Mesothelial cell of epicardium (in vitro differentiated cells): ENCODE measurements at regions not wholly inside any gene's neighbourhood (a gene's known extent, or its start where the extent isn't known, plus 50 kb on each side); places are given as distances from the start of the nearest gene placed in this dataset.

Experiments
- DNase-seq, 2 experiments: peaks; one replicate each; pipeline ENCODE4 v3.0.0; 2021; ENCODE audit warnings: low spot score in 2 of 2; ENCODE audit not compliant: unreplicated experiment in 2 of 2
- H3K27ac Mint-ChIP-seq: 2 replicates; pipeline ENCODE4 v1.8.0; 2021; ENCODE audit warnings: mixed read lengths
- H3K27me3 Mint-ChIP-seq: 2 replicates; pipeline ENCODE4 v1.8.0; 2021; ENCODE audit warnings: low read depth, mixed read lengths
- H3K36me3 Mint-ChIP-seq: 2 replicates; pipeline ENCODE4 v1.8.0; 2021; ENCODE audit warnings: mixed read lengths
- H3K4me1 Mint-ChIP-seq: 2 replicates; pipeline ENCODE4 v1.8.0; 2021; ENCODE audit warnings: mixed read lengths
- H3K4me3 Mint-ChIP-seq: 2 replicates; pipeline ENCODE4 v1.8.0; 2021; ENCODE audit warnings: mild to moderate bottlenecking, moderate library complexity, mixed read lengths
- H3K9me3 Mint-ChIP-seq: 2 replicates; pipeline ENCODE4 v1.8.0; 2021; ENCODE audit warnings: mixed read lengths
- CTCF ChIP-seq: fragments of 200-600 bp; sonication (generic); IDR thresholded peaks from one replicate; pipeline ENCODE4 v1.5.0; 2021; ENCODE audit warnings: antibody characterized with exemption; ENCODE audit not compliant: unreplicated experiment

DNA sequence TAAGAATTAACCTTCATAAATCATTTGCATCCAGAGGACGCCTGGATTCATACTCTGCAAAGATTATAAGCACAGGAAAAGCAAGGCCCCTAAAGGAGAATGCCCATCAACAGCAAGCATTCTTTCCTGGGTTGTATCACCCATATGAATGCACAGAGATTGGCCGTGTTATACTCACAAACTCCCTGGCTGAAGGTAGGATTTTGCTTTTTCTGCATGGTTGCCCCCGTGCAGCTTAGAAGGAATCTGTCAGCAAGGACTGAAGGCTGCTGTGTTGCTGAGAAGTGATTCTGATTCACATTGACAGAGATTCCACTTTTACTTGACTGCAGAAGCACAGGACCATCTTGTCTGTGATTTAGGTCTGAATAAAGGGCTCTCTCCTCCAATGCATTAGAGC, 283.0 kb downstream of the LRRIQ3 start:
- no peak for TF ChIP-seq CTCF
- H3K9me3 Mint-ChIP-seq: peaks cover 12% of the 10 kb centered on the region
- H3K27ac Mint-ChIP-seq: no peak overlapping the region
- no peaks in the 10 kb centered on the region for H3K4me1 Mint-ChIP-seq
- H3K36me3 Mint-ChIP-seq: no peaks in the 10 kb centered on the region
- H3K4me3 Mint-ChIP-seq: no peak overlapping the region
- DNase-seq: no peak
- H3K27me3 Mint-ChIP-seq: peaks cover 3% of the 10 kb centered on the region

GRCh38 chr1:73913025-73913424, 285.0 kb downstream of the LRRIQ3 start:
- no peaks in the 10 kb centered on the region for H3K27me3 Mint-ChIP-seq
- H3K27ac Mint-ChIP-seq: no peak overlapping the region
- no peaks in the 10 kb centered on the region for H3K36me3 Mint-ChIP-seq
- TF ChIP-seq CTCF: no peak
- H3K4me1 Mint-ChIP-seq: no peaks in the 10 kb centered on the region
- H3K4me3 Mint-ChIP-seq: no peak overlapping the region
- no peak for DNase-seq
- peaks cover 12% of the 10 kb centered on the region for H3K9me3 Mint-ChIP-seq

- Mint-ChIP-seq H3K4me1 (no peaks in the 10 kb centered on the region), H3K36me3 (no peaks in the 10 kb centered on the region), H3K27me3 (no peaks in the 10 kb centered on the region), H3K4me3 (no peak overlapping the region), H3K9me3 (peaks cover 12% of the 10 kb centered on the region), H3K27ac (no peak overlapping the region)
- DNase-seq: no peak
- no peak for TF ChIP-seq CTCF
Measured at GRCh38 chr1:73911849-73912248, 286.1 kb downstream of the LRRIQ3 start.

DNA sequence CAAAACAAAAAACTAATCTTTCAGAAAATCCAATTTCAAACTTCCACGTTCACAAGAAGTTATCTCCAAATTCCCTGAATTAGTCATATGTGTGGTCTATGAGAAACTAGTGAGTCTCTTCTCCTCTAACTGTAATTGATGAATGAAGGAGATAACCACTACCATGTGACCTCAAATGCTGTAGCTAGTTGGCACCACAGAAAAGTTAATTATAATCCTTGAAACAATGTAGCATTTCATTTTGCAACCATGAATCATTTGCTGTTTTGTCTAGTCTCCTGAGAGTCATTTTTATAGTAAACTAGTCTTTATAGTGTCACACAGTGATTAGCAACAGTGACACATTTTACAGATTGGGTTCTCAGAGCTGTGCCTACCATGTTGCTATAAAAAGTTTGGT, 287.5 kb downstream of the LRRIQ3 start:
- Mint-ChIP-seq H3K36me3 (no peaks in the 10 kb centered on the region), H3K4me1 (no peaks in the 10 kb centered on the region), H3K27me3 (no peaks in the 10 kb centered on the region), H3K9me3 (peaks cover 12% of the 10 kb centered on the region), H3K27ac (no peak overlapping the region), H3K4me3 (no peak overlapping the region)
- TF ChIP-seq CTCF: no peak
- DNase-seq: no peak

- H3K27ac Mint-ChIP-seq: no peak overlapping the region
- no peaks in the 10 kb centered on the region for H3K27me3 Mint-ChIP-seq
- no peaks in the 10 kb centered on the region for H3K36me3 Mint-ChIP-seq
- DNase-seq: no peak
- no peak overlapping the region for H3K4me3 Mint-ChIP-seq
- H3K9me3 Mint-ChIP-seq: peaks cover 12% of the 10 kb centered on the region
- H3K4me1 Mint-ChIP-seq: no peaks in the 10 kb centered on the region
- no peak for TF ChIP-seq CTCF
Measured at GRCh38 chr1:73910062-73910461, 287.9 kb downstream of the LRRIQ3 start.

DNA sequence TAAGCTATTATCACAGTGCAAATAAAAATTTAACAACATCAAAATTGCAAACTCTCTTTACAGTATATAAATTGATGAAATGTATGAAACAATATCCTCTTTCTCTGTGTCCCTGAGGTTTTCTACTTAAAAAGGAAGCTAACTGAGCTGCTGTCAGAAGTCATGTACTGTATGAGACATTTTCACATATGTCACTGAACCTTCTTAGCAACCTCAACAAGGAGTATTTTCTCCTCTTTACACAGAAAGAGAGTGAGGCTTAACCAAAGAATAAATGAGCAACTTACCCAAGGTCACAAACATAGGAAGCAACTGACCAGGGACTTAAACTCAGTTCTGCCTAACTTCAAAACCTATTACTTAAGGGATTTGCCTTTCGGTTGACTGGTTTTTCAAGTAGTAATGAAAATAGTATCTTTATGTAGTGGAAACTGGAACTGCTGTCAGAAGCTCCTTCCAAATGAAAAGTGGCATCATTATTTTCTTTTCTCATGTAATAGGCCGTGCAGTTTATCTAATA, 288.9 kb downstream of the LRRIQ3 start:
- no peaks in the 10 kb centered on the region for H3K27me3 Mint-ChIP-seq
- TF ChIP-seq CTCF: no peak
- no peak overlapping the region for H3K27ac Mint-ChIP-seq
- DNase-seq: no peak
- H3K4me3 Mint-ChIP-seq: no peak overlapping the region
- no peaks in the 10 kb centered on the region for H3K4me1 Mint-ChIP-seq
- H3K36me3 Mint-ChIP-seq: no peaks in the 10 kb centered on the region
- peaks cover 12% of the 10 kb centered on the region for H3K9me3 Mint-ChIP-seq
